GM23248 (cell line): ENCODE measurements at regions not wholly inside any gene's neighbourhood (a gene's known extent, or its start where the extent isn't known, plus 50 kb on each side); places are given as distances from the start of the nearest gene placed in this dataset.

Experiments used
- EZH2 ChIP-seq: fragments of 200-600 bp; sonication (generic); IDR thresholded peaks from 2 replicates; pipeline ENCODE4 v1.6.1; 2018; ENCODE audit warnings: antibody characterized with exemption, mild to moderate bottlenecking; ENCODE audit not compliant: insufficient read depth, poor library complexity, severe bottlenecking
- EZH2phosphoT487 ChIP-seq: fragments of 200-600 bp; sonication (generic); IDR thresholded peaks from 2 replicates; pipeline ENCODE4 v1.6.1; 2018; ENCODE audit warnings: antibody characterized with exemption, moderate library complexity, mild to moderate bottlenecking, low read depth; ENCODE audit not compliant: insufficient read depth

DNA sequence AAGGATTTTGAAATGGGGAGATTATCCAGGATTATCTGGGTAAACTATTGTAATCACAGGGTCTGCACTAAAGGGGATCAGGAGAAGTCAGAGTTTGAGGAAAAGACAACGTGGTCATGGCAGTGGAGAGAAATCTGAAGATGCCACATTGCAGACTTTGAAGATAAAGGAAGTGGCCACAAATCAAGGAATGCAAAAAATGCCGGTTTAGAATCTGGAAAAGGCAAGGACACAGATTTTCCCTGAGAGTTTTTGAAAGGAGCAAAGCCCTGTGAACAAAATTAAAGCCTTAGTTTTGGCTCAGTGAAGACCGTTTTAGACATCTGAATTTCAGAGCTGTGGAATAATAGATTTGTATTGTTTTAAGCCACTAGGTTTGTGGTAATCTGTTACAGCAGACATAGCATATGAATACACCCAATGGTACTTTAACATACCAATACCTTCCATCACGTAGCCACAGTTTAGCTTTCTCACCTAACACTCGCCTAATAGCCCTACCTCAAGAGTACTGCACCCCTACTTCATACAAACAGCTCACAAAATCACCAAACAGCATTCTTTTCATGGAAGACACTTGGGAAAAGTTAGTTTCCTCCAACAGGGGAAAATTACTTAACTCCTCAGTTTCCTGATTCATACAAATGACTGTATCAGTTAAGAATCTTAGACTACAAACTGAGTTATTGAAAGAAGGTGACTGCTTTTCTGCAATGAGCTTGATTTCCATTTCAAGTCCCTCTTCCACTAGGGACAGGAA, 446.5 kb downstream of the INHBA start:
- TF ChIP-seq EZH2 (no peak), EZH2phosphoT487 (no peak)
